GM21619 (cell line): ENCODE measurements at regions not wholly inside any gene's neighbourhood (a gene's known extent, or its start where the extent isn't known, plus 50 kb on each side); places are given as distances from the start of the nearest gene placed in this dataset.
"Not testable (repeated sequence)": the region's sequence is repeated elsewhere in the genome, so short reads cannot be mapped to it uniquely, and the experiment has no call there.

Experiments used
- ATAC-seq: cut with Tn5 transposase; IDR thresholded peaks from one replicate; pipeline ENCODE4 v1.9.1; 2021; ENCODE audit not compliant: unreplicated experiment

- ATAC-seq = no peak
Observed at GRCh38 chr12:115377779-115378178, 693.8 kb upstream of the TBX3 start.

GRCh38 chr12:115377230-115377629 is 693.3 kb upstream of the TBX3 start:
- no peak for ATAC-seq

GRCh38 chr12:115375186-115375991 is 691.4 kb upstream of the TBX3 start:
- ATAC-seq = peak; percentile 97

DNA sequence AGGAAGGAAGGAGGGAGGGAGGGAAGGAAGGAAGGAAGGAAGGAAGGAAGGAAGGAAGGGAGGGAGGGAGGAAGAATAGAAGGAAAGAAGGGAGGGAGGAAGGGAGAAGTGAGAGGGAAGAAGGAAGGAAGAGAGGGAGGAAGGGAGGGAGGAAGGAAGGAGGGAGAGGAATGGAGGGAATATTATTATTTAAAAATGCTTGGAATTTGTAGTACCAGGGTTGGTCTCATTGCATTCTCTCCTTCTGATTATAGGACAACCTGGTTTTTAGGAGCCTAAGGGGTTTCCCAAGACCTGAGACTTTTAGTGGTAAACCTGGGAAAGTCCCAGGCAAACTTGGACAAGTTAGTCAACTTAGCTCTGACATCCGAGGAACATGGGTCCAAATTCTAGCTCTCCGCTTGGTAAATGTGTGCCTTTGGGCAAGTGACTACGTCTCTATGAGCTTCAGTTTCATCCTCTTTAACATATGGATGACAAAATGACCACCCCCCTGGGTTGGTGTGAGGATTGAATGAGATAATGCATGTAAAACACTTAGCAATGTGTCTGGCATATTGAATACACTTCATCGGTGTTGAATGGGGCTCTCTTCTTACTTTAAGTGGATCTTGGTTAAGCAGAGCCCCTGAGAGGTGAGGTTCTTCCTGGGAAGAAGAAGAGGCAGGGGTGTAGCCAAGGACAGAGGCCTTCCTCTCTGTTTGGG is 690.7 kb upstream of the TBX3 start:
- peak; percentile 14 for ATAC-seq

DNA sequence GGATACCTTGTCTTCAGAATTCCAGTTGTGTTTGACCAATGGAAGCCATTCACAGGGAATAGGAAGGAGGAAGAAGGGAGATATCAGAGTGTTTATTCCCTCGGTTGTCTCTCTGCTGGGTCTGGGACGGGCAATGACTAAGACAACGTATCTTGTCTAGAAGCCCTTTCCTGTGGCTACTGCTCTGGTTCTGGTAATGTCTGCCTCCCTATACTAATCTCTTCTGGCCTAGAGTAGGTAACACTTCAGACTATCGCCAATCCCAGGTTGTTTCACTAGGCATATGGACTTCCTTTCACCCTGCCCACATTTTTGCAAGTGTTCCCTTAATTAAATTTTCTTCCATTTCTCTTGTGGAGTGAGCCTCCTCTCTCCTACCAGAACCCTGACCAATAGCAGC is 687.7 kb upstream of the TBX3 start:
- ATAC-seq = no peak

- ATAC-seq = no peak
Observed at GRCh38 chr12:115370650-115371049, 686.7 kb upstream of the TBX3 start.

DNA sequence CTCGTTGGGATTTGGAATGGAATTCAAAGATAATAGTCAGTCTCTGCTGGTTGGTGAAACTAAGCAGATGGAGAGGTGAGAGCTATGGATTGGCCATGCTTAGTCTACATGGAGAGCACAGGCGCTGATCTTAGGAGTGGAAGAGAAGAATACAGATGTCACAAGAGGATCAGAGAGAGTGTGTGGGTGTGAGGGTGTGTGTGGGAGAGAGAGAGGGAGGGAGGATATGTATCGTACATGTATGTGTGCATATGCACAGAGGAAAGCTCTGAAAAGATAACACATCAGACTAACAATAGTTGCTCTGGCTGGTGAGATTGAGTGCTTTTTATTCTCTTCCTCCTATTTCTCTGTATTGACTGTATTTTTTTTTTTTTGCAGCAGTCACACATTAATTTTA is 686.2 kb upstream of the TBX3 start:
- ATAC-seq = no peak

GRCh38 chr12:115366277-115366676 is 682.3 kb upstream of the TBX3 start:
- not testable (repeated sequence) for ATAC-seq

DNA sequence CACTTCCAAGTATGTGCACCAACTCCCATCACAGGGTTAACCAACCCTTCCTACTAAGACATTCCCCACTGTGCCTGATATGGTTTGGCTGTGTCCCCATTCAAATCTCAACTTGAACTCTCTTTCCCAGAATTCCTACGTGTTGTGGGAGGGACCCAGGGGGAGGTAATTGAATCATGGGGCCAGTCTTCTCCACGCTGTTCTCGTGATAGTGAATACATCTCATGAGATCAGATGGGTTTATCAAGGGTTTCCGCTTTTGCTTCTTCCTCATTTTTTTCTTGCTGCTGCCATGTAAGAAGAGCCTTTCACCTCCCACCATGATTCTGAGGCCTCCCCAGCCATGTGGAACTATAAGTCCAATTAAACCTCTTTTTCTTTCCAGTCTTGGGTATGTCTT is 681.8 kb upstream of the TBX3 start:
- not testable (repeated sequence) for ATAC-seq

GRCh38 chr12:115364921-115365320 is 680.9 kb upstream of the TBX3 start:
- no peak for ATAC-seq

- no peak for ATAC-seq
Observed at GRCh38 chr12:115362339-115362976, 678.5 kb upstream of the TBX3 start.

- ATAC-seq = no peak
Observed at GRCh38 chr12:115357681-115358080, 673.7 kb upstream of the TBX3 start.

- ATAC-seq = no peak
Observed at GRCh38 chr12:115355301-115355700, 671.3 kb upstream of the TBX3 start.

- ATAC-seq = peak; percentile 57
Observed at GRCh38 chr12:115354007-115354890, 670.3 kb upstream of the TBX3 start.

GRCh38 chr12:115353467-115353866 is 669.5 kb upstream of the TBX3 start:
- ATAC-seq = no peak

DNA sequence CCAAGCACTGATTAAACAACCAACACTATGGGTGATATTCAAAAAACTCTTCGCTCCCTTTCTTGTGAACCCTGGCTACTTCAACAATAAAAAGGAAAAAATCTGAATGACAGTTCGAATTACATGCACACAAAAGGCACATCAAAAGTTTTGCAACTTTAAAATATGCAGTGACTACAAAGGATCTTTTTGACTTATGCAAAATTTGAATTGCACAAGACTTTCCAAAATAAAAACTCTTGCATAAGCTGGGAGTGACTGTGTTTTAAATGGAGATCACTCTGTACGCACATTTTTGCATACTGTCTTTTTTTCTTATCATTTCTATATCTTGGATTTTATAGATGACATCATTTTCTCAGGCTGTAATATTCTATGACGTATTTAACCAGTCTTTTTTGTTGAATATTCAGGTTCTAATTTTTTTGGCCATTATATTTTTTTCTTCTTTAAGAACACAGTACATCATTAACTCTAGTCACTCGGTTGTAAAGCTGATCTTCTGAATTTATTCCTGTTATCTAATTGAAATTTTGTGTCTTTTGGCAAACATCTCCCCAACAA is 667.6 kb upstream of the TBX3 start:
- no peak for ATAC-seq

GRCh38 chr12:115349711-115350110 is 665.7 kb upstream of the TBX3 start:
- ATAC-seq = no peak

GRCh38 chr12:115348301-115348700 is 664.3 kb upstream of the TBX3 start:
- ATAC-seq = no peak

GRCh38 chr12:115343601-115344000 is 659.6 kb upstream of the TBX3 start:
- ATAC-seq = no peak

- ATAC-seq = no peak
Observed at GRCh38 chr12:115343008-115343407, 659.0 kb upstream of the TBX3 start.

- no peak for ATAC-seq
Observed at GRCh38 chr12:115341442-115341841, 657.5 kb upstream of the TBX3 start.
